Neural crest cell (in vitro differentiated cells): ENCODE measurements at regions not wholly inside any gene's neighbourhood (a gene's known extent, or its start where the extent isn't known, plus 50 kb on each side); places are given as distances from the start of the nearest gene placed in this dataset.

Experiments used
- DNase-seq: peaks from one replicate; pipeline ENCODE4 v3.0.0; 2021; ENCODE audit warnings: low read depth, mixed read lengths, low spot score
- H3K27ac Mint-ChIP-seq: one replicate; pipeline ENCODE4 v1.8.0; 2021; ENCODE audit warnings: mild to moderate bottlenecking, mixed read lengths; ENCODE audit not compliant: unreplicated experiment
- H3K27me3 Mint-ChIP-seq: 2 replicates; pipeline ENCODE4 v1.8.0; 2021; ENCODE audit warnings: low read depth, mild to moderate bottlenecking, mixed read lengths
- H3K36me3 Mint-ChIP-seq: 2 replicates; pipeline ENCODE4 v1.8.0; 2021; ENCODE audit warnings: low read depth, mild to moderate bottlenecking, mixed read lengths
- H3K4me1 Mint-ChIP-seq: 2 replicates; pipeline ENCODE4 v1.8.0; 2021; ENCODE audit warnings: mixed read lengths
- H3K4me3 Mint-ChIP-seq: one replicate; pipeline ENCODE4 v1.8.0; 2021; ENCODE audit warnings: mild to moderate bottlenecking, mixed read lengths
- H3K9me3 Mint-ChIP-seq: 2 replicates; pipeline ENCODE4 v1.8.0; 2021; ENCODE audit warnings: mixed read lengths
- TF ChIP-seq, protein P1 (sequence below): fragments of 200-600 bp; sonication (generic); conservative IDR thresholded peaks from 2 replicates; pipeline ENCODE4 v1.5.0; 2021; ENCODE audit warnings: antibody characterized with exemption, mild to moderate bottlenecking

DNA sequence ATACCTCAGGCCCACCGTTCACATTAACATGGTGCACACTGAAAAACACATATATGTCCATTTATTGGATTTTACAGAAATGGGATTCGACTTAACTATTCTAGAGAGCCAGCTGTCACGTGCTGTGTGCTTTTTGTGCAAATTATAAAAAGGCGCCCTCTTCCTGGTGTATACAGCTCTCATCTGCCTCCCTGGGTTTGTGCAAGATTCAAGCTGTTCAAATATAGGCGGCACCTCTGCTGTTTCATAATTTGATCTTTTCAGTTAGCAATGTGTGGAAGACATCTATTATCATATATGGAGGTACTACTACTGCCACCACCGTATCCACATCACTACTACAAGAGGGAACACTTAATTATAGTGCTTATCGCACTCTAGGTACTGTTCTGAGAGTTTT is 187.6 kb downstream of the EBLN2 start:
- TF ChIP-seq, protein P1, sequence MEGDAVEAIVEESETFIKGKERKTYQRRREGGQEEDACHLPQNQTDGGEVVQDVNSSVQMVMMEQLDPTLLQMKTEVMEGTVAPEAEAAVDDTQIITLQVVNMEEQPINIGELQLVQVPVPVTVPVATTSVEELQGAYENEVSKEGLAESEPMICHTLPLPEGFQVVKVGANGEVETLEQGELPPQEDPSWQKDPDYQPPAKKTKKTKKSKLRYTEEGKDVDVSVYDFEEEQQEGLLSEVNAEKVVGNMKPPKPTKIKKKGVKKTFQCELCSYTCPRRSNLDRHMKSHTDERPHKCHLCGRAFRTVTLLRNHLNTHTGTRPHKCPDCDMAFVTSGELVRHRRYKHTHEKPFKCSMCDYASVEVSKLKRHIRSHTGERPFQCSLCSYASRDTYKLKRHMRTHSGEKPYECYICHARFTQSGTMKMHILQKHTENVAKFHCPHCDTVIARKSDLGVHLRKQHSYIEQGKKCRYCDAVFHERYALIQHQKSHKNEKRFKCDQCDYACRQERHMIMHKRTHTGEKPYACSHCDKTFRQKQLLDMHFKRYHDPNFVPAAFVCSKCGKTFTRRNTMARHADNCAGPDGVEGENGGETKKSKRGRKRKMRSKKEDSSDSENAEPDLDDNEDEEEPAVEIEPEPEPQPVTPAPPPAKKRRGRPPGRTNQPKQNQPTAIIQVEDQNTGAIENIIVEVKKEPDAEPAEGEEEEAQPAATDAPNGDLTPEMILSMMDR, result no peak
- H3K27ac Mint-ChIP-seq, result no peak overlapping the region
- no peak for DNase-seq
- no peaks in the 10 kb centered on the region for H3K27me3 Mint-ChIP-seq
- H3K36me3 Mint-ChIP-seq, result peaks cover 3% of the 10 kb centered on the region
- H3K9me3 Mint-ChIP-seq, result peaks cover 10% of the 10 kb centered on the region
- H3K4me1 Mint-ChIP-seq, result no peaks in the 10 kb centered on the region
- H3K4me3 Mint-ChIP-seq, result no peak overlapping the region

DNA sequence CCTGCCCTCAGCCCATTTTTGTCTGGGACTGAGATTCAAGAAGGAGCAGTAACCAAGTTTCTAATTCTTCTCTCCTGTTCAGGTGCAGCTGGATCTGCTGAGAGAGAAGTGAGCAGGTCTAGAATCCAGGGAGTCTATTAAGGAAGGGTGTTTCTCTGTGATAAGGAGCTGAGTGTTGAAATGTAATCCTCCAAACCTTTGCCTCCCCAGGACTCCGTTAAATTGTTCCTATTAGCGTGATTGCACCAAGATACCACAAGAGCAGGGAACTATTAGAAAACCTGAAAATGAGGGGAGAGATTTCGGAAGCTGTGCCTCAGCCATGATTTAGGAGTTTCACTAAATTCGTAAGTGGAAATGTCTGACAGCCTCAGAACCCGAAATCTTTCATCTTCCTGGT is 192.6 kb downstream of the EBLN2 start:
- DNase-seq, result no peak
- Mint-ChIP-seq H3K36me3 (no peaks in the 10 kb centered on the region), H3K4me1 (no peaks in the 10 kb centered on the region), H3K27me3 (peaks cover 4% of the 10 kb centered on the region), H3K9me3 (no peaks in the 10 kb centered on the region), H3K27ac (no peak overlapping the region), H3K4me3 (no peak overlapping the region)
- TF ChIP-seq, protein P1, result no peak

DNA sequence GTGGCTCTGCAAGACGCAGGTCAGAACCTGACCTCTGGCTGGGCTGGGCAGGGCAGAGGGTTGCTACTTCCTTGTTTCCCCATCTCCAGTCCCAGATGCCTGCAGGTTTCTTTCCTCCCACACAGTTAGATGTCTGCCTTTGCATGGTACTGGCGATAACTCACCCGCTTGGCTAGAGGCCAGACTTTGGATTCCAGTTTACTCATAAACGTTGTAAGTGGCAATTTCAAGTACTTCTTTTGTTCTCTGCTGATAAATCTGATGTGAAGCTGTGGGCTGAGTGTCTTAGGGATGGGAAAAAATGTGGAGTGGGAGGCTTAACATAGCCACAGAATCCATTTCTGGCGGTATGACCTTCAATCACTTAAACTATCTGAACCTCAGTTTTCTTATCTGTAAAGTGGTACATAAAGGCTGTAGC is 194.2 kb downstream of the EBLN2 start:
- no peaks in the 10 kb centered on the region for H3K36me3 Mint-ChIP-seq
- peaks cover 7% of the 10 kb centered on the region for H3K27me3 Mint-ChIP-seq
- H3K4me3 Mint-ChIP-seq, result no peak overlapping the region
- H3K4me1 Mint-ChIP-seq, result no peaks in the 10 kb centered on the region
- TF ChIP-seq, protein P1, result no peak
- no peaks in the 10 kb centered on the region for H3K9me3 Mint-ChIP-seq
- no peak overlapping the region for H3K27ac Mint-ChIP-seq
- no peak for DNase-seq

DNA sequence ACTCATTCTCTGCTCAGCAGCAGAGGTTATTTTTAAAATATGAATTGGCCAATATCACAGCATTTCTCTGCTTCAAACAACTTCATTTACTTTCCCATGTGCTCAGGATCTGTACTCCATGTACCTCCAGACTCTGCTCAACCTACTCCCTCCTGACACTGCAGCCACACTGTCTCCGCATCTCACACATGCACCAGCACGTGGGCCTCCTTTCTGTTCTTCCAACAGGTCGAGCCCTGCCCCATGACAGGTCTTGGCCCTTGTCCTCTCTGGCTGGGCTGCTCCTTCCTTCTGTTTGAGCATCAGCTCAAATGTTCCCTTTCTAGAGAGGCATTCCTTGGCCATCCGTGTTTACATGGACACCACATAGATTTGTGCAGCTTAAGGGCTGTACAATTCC is 195.7 kb downstream of the EBLN2 start:
- TF ChIP-seq, protein P1, result no peak
- H3K27me3 Mint-ChIP-seq, result peaks cover 7% of the 10 kb centered on the region
- no peak for DNase-seq
- H3K36me3 Mint-ChIP-seq, result no peaks in the 10 kb centered on the region
- H3K4me3 Mint-ChIP-seq, result no peak overlapping the region
- no peaks in the 10 kb centered on the region for H3K9me3 Mint-ChIP-seq
- no peaks in the 10 kb centered on the region for H3K4me1 Mint-ChIP-seq
- H3K27ac Mint-ChIP-seq, result peak overlapping the region; percentile 66

DNA sequence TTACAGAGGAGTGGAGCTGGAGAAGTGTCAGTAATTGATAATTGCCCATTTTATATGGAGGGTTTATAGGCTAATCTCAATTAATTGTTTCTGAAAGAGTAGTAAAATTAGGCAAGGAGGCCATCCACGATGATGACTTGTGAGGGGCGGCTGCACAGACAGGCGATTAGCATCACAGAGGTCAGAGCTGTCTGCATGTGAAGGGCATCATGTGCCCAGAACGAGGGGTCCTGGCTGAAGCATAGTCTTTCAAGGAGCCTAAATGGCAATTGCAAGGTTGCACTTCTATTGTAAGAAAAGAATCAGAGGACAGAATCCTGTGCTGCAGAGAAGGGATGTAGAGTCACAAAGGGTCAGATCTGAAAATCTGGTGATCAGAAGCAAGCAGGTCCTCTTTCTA is 196.6 kb downstream of the EBLN2 start:
- H3K4me3 Mint-ChIP-seq, result no peak overlapping the region

More for the DNA sequence above, 196.6 kb downstream of the EBLN2 start:
- Mint-ChIP-seq H3K9me3 (no peaks in the 10 kb centered on the region), H3K4me1 (no peaks in the 10 kb centered on the region), H3K27me3 (peaks cover 7% of the 10 kb centered on the region), H3K36me3 (no peaks in the 10 kb centered on the region), H3K27ac (no peak overlapping the region)
- TF ChIP-seq, protein P1, result no peak
- no peak for DNase-seq
